Lower lobe of right lung (tissue), 2 donors: ENCODE measurements at regions not wholly inside any gene's neighbourhood (a gene's known extent, or its start where the extent isn't known, plus 50 kb on each side); places are given as distances from the start of the nearest gene placed in this dataset.
"Not testable (repeated sequence)": the region's sequence is repeated elsewhere in the genome, so short reads cannot be mapped to it uniquely, and the experiment has no call there.

Experiments used
- ATAC-seq, 2 donors: fragments of 200-7000 bp; cut with Tn5 transposase; one replicate each; pipeline ENCODE4 v1.9.1; 2020 to 2022; ENCODE audit warnings: mild to moderate bottlenecking in 2 of 2, moderate library complexity in 2 of 2
- DNase-seq: peaks from one replicate; pipeline ENCODE4 v3.0.0-alpha.2; 2020
- H3K27ac ChIP-seq: fragments of 200-600 bp; one replicate; pipeline ENCODE4 v1.8.0; 2022
- H3K27me3 ChIP-seq: fragments of 200-600 bp; one replicate; pipeline ENCODE4 v1.8.0; 2022; ENCODE audit warnings: low read depth
- H3K36me3 ChIP-seq: fragments of 200-600 bp; one replicate; pipeline ENCODE4 v1.8.0; 2022; ENCODE audit warnings: mild to moderate bottlenecking
- H3K4me1 ChIP-seq: fragments of 200-600 bp; one replicate; pipeline ENCODE4 v1.8.0; 2022
- H3K4me3 ChIP-seq: fragments of 200-600 bp; one replicate; pipeline ENCODE4 v1.8.0; 2022; ENCODE audit warnings: mild to moderate bottlenecking
- H3K9me3 ChIP-seq: fragments of 200-600 bp; one replicate; pipeline ENCODE4 v1.8.0; 2022
- intact Hi-C: fragments of 100-400 bp; cut with DNase I; formaldehyde crosslinking; loops from one replicate; pipeline ENCODE4 v1.11.0; 2022
- donor health status: DM: no; HTN: yes; CAD: no; lungs with severe emphysema.

- H3K4me1 ChIP-seq, H3K27me3 ChIP-seq, H3K4me3 ChIP-seq, H3K9me3 ChIP-seq, H3K27ac ChIP-seq, ATAC-seq, DNase-seq, H3K36me3 ChIP-seq, intact Hi-C loops: not testable (repeated sequence)
Measured at GRCh38 chrX:115735269-115735668, 174.3 kb downstream of the PLS3 start.
